ENCODE measurements at regions not wholly inside any gene's neighbourhood (a gene's known extent, or its start where the extent isn't known, plus 50 kb on each side); places are given as distances from the start of the nearest gene placed in this dataset.

DNA sequence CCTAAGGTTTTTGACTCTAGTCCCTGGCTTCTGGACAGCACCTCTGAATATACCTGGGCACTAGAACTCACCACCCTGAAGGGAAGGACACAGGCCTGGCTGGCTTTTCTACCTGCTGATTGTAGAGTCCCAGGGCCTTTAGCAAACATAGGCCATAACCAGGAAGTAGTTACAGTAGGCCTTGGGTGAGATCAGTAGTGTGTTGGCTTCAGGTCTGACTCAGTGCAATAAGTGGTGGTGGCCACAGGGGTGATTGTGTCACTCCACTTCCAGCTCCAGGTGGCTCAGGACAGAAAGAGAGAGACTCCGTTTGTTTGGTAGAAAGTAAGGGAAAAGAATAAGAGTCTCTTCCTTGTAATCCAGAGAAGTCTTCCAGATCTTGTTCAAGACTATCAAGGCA lies 101.7 kb upstream of the LGALSL start:
- TF ChIP-seq SPI1 (IDR thresholded peaks at IDR 0.05; ENCODE audit: low read depth, low read length) (no peak), TAF1 (IDR thresholded peaks at IDR 0.05; ENCODE audit: low read depth, low read length) (no peak), POLR2A (IDR thresholded peaks at IDR 0.05; ENCODE audit: low read depth, low read length) (no peak)
